SK-N-SH treated with all-trans-retinoic acid at 6 μM for 48 hours (cell line): ENCODE measurements at regions not wholly inside any gene's neighbourhood (a gene's known extent, or its start where the extent isn't known, plus 50 kb on each side); places are given as distances from the start of the nearest gene placed in this dataset.

ENCODE experiments used
- ATAC-seq: fragments of 200-7000 bp; cut with Tn5 transposase; 3 replicates; pipeline ENCODE4 v1.9.1; 2020; ENCODE audit warnings: mild to moderate bottlenecking, moderate library complexity
- ARNTL ChIP-seq: fragments of 450-650 bp; formaldehyde crosslinking; IDR thresholded peaks from 2 replicates; pipeline ENCODE4 v1.5.0; 2020; ENCODE audit warnings: low read depth, mild to moderate bottlenecking, moderate library complexity, borderline replicate concordance
- BACH2 ChIP-seq: fragments of 250-450 bp; sonication (Bioruptor Pico); IDR thresholded peaks from 2 replicates; pipeline ENCODE4 v1.9.0; 2021; ENCODE audit warnings: mild to moderate bottlenecking, borderline replicate concordance
- CSDC2 ChIP-seq: fragments of 250-450 bp; sonication (Bioruptor Pico); IDR thresholded peaks from 2 replicates; pipeline ENCODE4 v1.5.0; 2020; ENCODE audit warnings: mild to moderate bottlenecking, moderate library complexity
- GLIS3 ChIP-seq: fragments of 250-450 bp; sonication (Bioruptor Pico); IDR thresholded peaks from 2 replicates; pipeline ENCODE4 v1.5.0; 2020; ENCODE audit warnings: mild to moderate bottlenecking, moderate library complexity
- ISL1 ChIP-seq: fragments of 250-450 bp; sonication (Bioruptor Pico); IDR thresholded peaks from 2 replicates; pipeline ENCODE4 v2.1.2; 2022; ENCODE audit warnings: mild to moderate bottlenecking, moderate library complexity
- OSR1 ChIP-seq: fragments of 250-450 bp; sonication (Bioruptor Pico); IDR thresholded peaks from 2 replicates; pipeline ENCODE4 v1.8.0; 2022; ENCODE audit warnings: moderate library complexity, mild to moderate bottlenecking, inconsistent platforms
- PATZ1 ChIP-seq: fragments of 250-450 bp; sonication (Bioruptor Pico); IDR thresholded peaks from 2 replicates; pipeline ENCODE4 v1.8.0; 2020; ENCODE audit warnings: mild to moderate bottlenecking, moderate library complexity, borderline replicate concordance
- PPARA ChIP-seq: fragments of 250-450 bp; sonication (Bioruptor Pico); IDR thresholded peaks from 2 replicates; pipeline ENCODE4 v1.5.0; 2020; ENCODE audit warnings: mild to moderate bottlenecking, borderline replicate concordance
- RARB ChIP-seq: fragments of 250-450 bp; sonication (Bioruptor Pico); IDR thresholded peaks from 2 replicates; pipeline ENCODE4 v1.8.0; 2021; ENCODE audit warnings: mild to moderate bottlenecking, moderate library complexity
- SNAI2 ChIP-seq: fragments of 250-450 bp; sonication (Bioruptor Pico); IDR thresholded peaks from 2 replicates; pipeline ENCODE4 v1.5.0; 2020; ENCODE audit warnings: mild to moderate bottlenecking, moderate library complexity
- TCF4 ChIP-seq: fragments of 250-450 bp; sonication (Bioruptor Pico); IDR thresholded peaks from 2 replicates; pipeline ENCODE4 v1.8.0; 2021; ENCODE audit warnings: mild to moderate bottlenecking, moderate library complexity, borderline replicate concordance
- TOX ChIP-seq: fragments of 250-450 bp; sonication (Bioruptor Pico); IDR thresholded peaks from 2 replicates; pipeline ENCODE4 v1.8.0; 2021; ENCODE audit warnings: mild to moderate bottlenecking, moderate library complexity, borderline replicate concordance
- ZFP3 ChIP-seq: fragments of 250-450 bp; sonication (Bioruptor Pico); IDR thresholded peaks from 2 replicates; pipeline ENCODE4 v1.5.0; 2020; ENCODE audit warnings: mild to moderate bottlenecking, moderate library complexity
- ZFP30 ChIP-seq: fragments of 450-650 bp; formaldehyde crosslinking; IDR thresholded peaks from 2 replicates; pipeline ENCODE4 v1.5.0; 2022; ENCODE audit warnings: mild to moderate bottlenecking, moderate library complexity
- ZNF565 ChIP-seq: fragments of 450-650 bp; formaldehyde crosslinking; conservative IDR thresholded peaks from 2 replicates; pipeline ENCODE4 v1.5.0; 2020; ENCODE audit warnings: low read depth, mild to moderate bottlenecking, moderate library complexity
- ZNF70 ChIP-seq: fragments of 450-650 bp; formaldehyde crosslinking; IDR thresholded peaks from 2 replicates; pipeline ENCODE4 v1.5.0; 2020; ENCODE audit warnings: mild to moderate bottlenecking, moderate library complexity
- TF ChIP-seq, protein P1 (sequence below): fragments of 250-450 bp; sonication (Bioruptor Pico); IDR thresholded peaks from 2 replicates; pipeline ENCODE4 v1.8.0; 2021; ENCODE audit warnings: low read depth, mild to moderate bottlenecking, moderate library complexity, borderline replicate concordance
- TF ChIP-seq, protein P2 (sequence below): fragments of 250-450 bp; sonication (Bioruptor Pico); IDR thresholded peaks from 2 replicates; pipeline ENCODE4 v1.5.1; 2021; ENCODE audit warnings: mild to moderate bottlenecking, moderate library complexity
- TF ChIP-seq, protein P3 (sequence below): fragments of 250-450 bp; sonication (Bioruptor Pico); IDR thresholded peaks from 2 replicates; pipeline ENCODE4 v1.5.0; 2020; ENCODE audit warnings: mild to moderate bottlenecking, moderate library complexity

- no peak for TF ChIP-seq TOX (CRISPR knock-in tag)
- TF ChIP-seq, protein P1, sequence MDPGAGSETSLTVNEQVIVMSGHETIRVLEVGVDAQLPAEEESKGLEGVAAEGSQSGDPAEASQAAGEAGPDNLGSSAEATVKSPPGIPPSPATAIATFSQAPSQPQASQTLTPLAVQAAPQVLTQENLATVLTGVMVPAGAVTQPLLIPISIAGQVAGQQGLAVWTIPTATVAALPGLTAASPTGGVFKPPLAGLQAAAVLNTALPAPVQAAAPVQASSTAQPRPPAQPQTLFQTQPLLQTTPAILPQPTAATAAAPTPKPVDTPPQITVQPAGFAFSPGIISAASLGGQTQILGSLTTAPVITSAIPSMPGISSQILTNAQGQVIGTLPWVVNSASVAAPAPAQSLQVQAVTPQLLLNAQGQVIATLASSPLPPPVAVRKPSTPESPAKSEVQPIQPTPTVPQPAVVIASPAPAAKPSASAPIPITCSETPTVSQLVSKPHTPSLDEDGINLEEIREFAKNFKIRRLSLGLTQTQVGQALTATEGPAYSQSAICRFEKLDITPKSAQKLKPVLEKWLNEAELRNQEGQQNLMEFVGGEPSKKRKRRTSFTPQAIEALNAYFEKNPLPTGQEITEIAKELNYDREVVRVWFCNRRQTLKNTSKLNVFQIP (CRISPR knock-in tag) = no peak
- ATAC-seq = no peak
Observed at GRCh38 chr10:2989292-2989947, 77.9 kb upstream of the PFKP start.

GRCh38 chr10:2987185-2987768 is 80.1 kb upstream of the PFKP start:
- ATAC-seq = no peak
- no peak for TF ChIP-seq SNAI2 (CRISPR knock-in tag)
- TF ChIP-seq ZFP30 (CRISPR knock-in tag) = no peak
- no peak for TF ChIP-seq ISL1 (CRISPR knock-in tag)
- TF ChIP-seq TOX (CRISPR knock-in tag) = no peak
- TF ChIP-seq, protein P2, sequence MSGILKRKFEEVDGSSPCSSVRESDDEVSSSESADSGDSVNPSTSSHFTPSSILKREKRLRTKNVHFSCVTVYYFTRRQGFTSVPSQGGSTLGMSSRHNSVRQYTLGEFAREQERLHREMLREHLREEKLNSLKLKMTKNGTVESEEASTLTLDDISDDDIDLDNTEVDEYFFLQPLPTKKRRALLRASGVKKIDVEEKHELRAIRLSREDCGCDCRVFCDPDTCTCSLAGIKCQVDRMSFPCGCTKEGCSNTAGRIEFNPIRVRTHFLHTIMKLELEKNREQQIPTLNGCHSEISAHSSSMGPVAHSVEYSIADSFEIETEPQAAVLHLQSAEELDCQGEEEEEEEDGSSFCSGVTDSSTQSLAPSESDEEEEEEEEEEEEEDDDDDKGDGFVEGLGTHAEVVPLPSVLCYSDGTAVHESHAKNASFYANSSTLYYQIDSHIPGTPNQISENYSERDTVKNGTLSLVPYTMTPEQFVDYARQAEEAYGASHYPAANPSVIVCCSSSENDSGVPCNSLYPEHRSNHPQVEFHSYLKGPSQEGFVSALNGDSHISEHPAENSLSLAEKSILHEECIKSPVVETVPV (CRISPR knock-in tag) = no peak
- no peak for TF ChIP-seq RARB (CRISPR knock-in tag)
- no peak for TF ChIP-seq ARNTL (CRISPR knock-in tag)
- TF ChIP-seq ZNF565 (CRISPR knock-in tag) = no peak
- no peak for TF ChIP-seq GLIS3 (CRISPR knock-in tag)
- TF ChIP-seq TCF4 (CRISPR knock-in tag) = no peak
- TF ChIP-seq PATZ1 (CRISPR knock-in tag) = no peak
- TF ChIP-seq ZNF70 (CRISPR knock-in tag) = no peak
- no peak for TF ChIP-seq CSDC2 (CRISPR knock-in tag)
- TF ChIP-seq OSR1 (CRISPR knock-in tag) = no peak
- TF ChIP-seq, protein P3, sequence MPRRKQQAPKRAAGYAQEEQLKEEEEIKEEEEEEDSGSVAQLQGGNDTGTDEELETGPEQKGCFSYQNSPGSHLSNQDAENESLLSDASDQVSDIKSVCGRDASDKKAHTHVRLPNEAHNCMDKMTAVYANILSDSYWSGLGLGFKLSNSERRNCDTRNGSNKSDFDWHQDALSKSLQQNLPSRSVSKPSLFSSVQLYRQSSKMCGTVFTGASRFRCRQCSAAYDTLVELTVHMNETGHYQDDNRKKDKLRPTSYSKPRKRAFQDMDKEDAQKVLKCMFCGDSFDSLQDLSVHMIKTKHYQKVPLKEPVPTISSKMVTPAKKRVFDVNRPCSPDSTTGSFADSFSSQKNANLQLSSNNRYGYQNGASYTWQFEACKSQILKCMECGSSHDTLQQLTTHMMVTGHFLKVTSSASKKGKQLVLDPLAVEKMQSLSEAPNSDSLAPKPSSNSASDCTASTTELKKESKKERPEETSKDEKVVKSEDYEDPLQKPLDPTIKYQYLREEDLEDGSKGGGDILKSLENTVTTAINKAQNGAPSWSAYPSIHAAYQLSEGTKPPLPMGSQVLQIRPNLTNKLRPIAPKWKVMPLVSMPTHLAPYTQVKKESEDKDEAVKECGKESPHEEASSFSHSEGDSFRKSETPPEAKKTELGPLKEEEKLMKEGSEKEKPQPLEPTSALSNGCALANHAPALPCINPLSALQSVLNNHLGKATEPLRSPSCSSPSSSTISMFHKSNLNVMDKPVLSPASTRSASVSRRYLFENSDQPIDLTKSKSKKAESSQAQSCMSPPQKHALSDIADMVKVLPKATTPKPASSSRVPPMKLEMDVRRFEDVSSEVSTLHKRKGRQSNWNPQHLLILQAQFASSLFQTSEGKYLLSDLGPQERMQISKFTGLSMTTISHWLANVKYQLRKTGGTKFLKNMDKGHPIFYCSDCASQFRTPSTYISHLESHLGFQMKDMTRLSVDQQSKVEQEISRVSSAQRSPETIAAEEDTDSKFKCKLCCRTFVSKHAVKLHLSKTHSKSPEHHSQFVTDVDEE (CRISPR knock-in tag) = no peak
- no peak for TF ChIP-seq ZFP3 (CRISPR knock-in tag)
- TF ChIP-seq, protein P1 (CRISPR knock-in tag) = no peak
- no peak for TF ChIP-seq BACH2 (CRISPR knock-in tag)
- no peak for TF ChIP-seq PPARA (CRISPR knock-in tag)

- TF ChIP-seq GLIS3 (CRISPR knock-in tag) (no peak), PATZ1 (CRISPR knock-in tag) (no peak), ZFP30 (CRISPR knock-in tag) (no peak)
- no peak for ATAC-seq
Observed at GRCh38 chr10:2986391-2986801, 81.0 kb upstream of the PFKP start.
